GOT3 (cell line): ENCODE measurements at regions not wholly inside any gene's neighbourhood (a gene's known extent, or its start where the extent isn't known, plus 50 kb on each side); places are given as distances from the start of the nearest gene placed in this dataset.

Source experiments
- DNase-seq: peaks from one replicate; lab custom pipeline; 2025; ENCODE audit warnings: mixed read lengths; lab: John Stamatoyannopoulos, UW

- no peak for DNase-seq
Observed at GRCh38 chr6:2465336-2465735, 219.9 kb upstream of the GMDS start.

GRCh38 chr6:2464641-2465040 is 219.2 kb upstream of the GMDS start:
- no peak for DNase-seq

- no peak for DNase-seq
Observed at GRCh38 chr6:2462831-2463230, 217.4 kb upstream of the GMDS start.

- DNase-seq = no peak
Observed at GRCh38 chr6:2460216-2460745, 214.9 kb upstream of the GMDS start.

GRCh38 chr6:2454180-2454579 is 208.8 kb upstream of the GMDS start:
- DNase-seq = no peak

GRCh38 chr6:2450546-2450945 is 205.1 kb upstream of the GMDS start:
- DNase-seq = no peak

GRCh38 chr6:2449572-2449940 is 204.2 kb upstream of the GMDS start:
- DNase-seq = no peak

- DNase-seq = no peak
Observed at GRCh38 chr6:2448826-2449571, 203.6 kb upstream of the GMDS start.

- DNase-seq = no peak
Observed at GRCh38 chr6:2447931-2448330, 202.5 kb upstream of the GMDS start.

GRCh38 chr6:2447318-2447920 is 202.0 kb upstream of the GMDS start:
- no peak for DNase-seq

- no peak for DNase-seq
Observed at GRCh38 chr6:2441601-2442475, 196.4 kb upstream of the GMDS start.

- no peak for DNase-seq
Observed at GRCh38 chr6:2440516-2440915, 195.1 kb upstream of the GMDS start.

GRCh38 chr6:2439632-2440031 is 194.2 kb upstream of the GMDS start:
- DNase-seq = no peak

- no peak for DNase-seq
Observed at GRCh38 chr6:2439082-2439481, 193.7 kb upstream of the GMDS start.

- DNase-seq = no peak
Observed at GRCh38 chr6:2436410-2437154, 191.2 kb upstream of the GMDS start.

- DNase-seq = no peak
Observed at GRCh38 chr6:2435323-2435722, 189.9 kb upstream of the GMDS start.

GRCh38 chr6:2434912-2435311 is 189.5 kb upstream of the GMDS start:
- DNase-seq = no peak

GRCh38 chr6:2434116-2434515 is 188.7 kb upstream of the GMDS start:
- no peak for DNase-seq

- DNase-seq = no peak
Observed at GRCh38 chr6:2433711-2434110, 188.3 kb upstream of the GMDS start.

GRCh38 chr6:2433266-2433665 is 187.9 kb upstream of the GMDS start:
- no peak for DNase-seq

- no peak for DNase-seq
Observed at GRCh38 chr6:2432292-2432691, 186.9 kb upstream of the GMDS start.

- DNase-seq = no peak
Observed at GRCh38 chr6:2430612-2431011, 185.2 kb upstream of the GMDS start.
